Transverse colon (tissue), 4 donors: ENCODE measurements at regions not wholly inside any gene's neighbourhood (a gene's known extent, or its start where the extent isn't known, plus 50 kb on each side); places are given as distances from the start of the nearest gene placed in this dataset.

Source experiments
- CTCF ChIP-seq, 5 experiments: fragments of 200-600 bp in 3 of 5; fragments of 450-650 bp in 2 of 5; sonication (generic) in 3 of 5; IDR thresholded peaks; 1 replicate in 2 of 5; 2 replicates in 3 of 5; pipeline ENCODE4 v1.5.1; 2016 to 2017; ENCODE audit warnings: antibody characterized with exemption in 5 of 5, inconsistent platforms in 3 of 5, mild to moderate bottlenecking in 2 of 5, moderate library complexity in 1 of 5
- POLR2A ChIP-seq: fragments of 450-650 bp; IDR thresholded peaks from one replicate; pipeline ENCODE4 v1.6.1; 2016; ENCODE audit warnings: antibody characterized with exemption, mild to moderate bottlenecking, moderate library complexity
- POLR2AphosphoS5 ChIP-seq, 3 donors: sonication (generic); formaldehyde crosslinking; IDR thresholded peaks; one replicate each; pipeline ENCODE4 v1.6.1; 2016; ENCODE audit warnings: antibody characterized with exemption in 3 of 3

- no peak for TF ChIP-seq CTCF (IDR thresholded peaks at IDR 0.05)
- no peak for TF ChIP-seq POLR2AphosphoS5 (IDR thresholded peaks at IDR 0.05)
- no peak for TF ChIP-seq POLR2A
Measured at GRCh38 chr3:18633002-18633401, 207.9 kb upstream of the SATB1 start.
